ENCODE measurements at regions not wholly inside any gene's neighbourhood (a gene's known extent, or its start where the extent isn't known, plus 50 kb on each side); places are given as distances from the start of the nearest gene placed in this dataset.

GRCh38 chr3:188053710-188054380 lies 100.1 kb upstream of the LPP start:
- Histone ChIP-seq H3K27ac (ENCODE audit: low read depth in 1 of 2, low read length in 2 of 2) (no peak overlapping the region), H3K36me3 (ENCODE audit: control insufficient read depth in 4 of 4, insufficient read depth in 3 of 4, low read depth in 1 of 4, low read length in 3 of 4) (no peaks in the 10 kb centered on the region), H3K9ac (ENCODE audit: low read depth in 1 of 2, low read length in 2 of 2) (no peak overlapping the region), H3K4me1 (ENCODE audit: control insufficient read depth in 4 of 4, insufficient read depth in 4 of 4, low read length in 3 of 4) (peaks cover 0 to 12% (median 7%) of the 10 kb centered on the region in 4 donors), H3K9me3 (ENCODE audit: control insufficient read depth in 4 of 4, low read length in 3 of 4) (no peaks in the 10 kb centered on the region), H3K4me3 (ENCODE audit: low read depth in 1 of 3, low read length in 3 of 3) (no peak overlapping the region), H3K27me3 (ENCODE audit: control insufficient read depth in 4 of 4, insufficient read depth in 4 of 4, low read length in 3 of 4) (no peaks in the 10 kb centered on the region)
- no peak for DNase-seq (ENCODE audit: low spot score)
- 89% methylated on average over 10 of the region's 10 CpGs for WGBS
- TF ChIP-seq FOXA2 (IDR thresholded peaks at IDR 0.05) = no peak
- no peak for TF ChIP-seq YY1 (IDR thresholded peaks at IDR 0.05)
- TF ChIP-seq HNF4G (IDR thresholded peaks at IDR 0.05) = no peak
- TF ChIP-seq, protein P1, sequence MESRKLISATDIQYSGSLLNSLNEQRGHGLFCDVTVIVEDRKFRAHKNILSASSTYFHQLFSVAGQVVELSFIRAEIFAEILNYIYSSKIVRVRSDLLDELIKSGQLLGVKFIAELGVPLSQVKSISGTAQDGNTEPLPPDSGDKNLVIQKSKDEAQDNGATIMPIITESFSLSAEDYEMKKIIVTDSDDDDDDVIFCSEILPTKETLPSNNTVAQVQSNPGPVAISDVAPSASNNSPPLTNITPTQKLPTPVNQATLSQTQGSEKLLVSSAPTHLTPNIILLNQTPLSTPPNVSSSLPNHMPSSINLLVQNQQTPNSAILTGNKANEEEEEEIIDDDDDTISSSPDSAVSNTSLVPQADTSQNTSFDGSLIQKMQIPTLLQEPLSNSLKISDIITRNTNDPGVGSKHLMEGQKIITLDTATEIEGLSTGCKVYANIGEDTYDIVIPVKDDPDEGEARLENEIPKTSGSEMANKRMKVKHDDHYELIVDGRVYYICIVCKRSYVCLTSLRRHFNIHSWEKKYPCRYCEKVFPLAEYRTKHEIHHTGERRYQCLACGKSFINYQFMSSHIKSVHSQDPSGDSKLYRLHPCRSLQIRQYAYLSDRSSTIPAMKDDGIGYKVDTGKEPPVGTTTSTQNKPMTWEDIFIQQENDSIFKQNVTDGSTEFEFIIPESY (IDR thresholded peaks at IDR 0.05) = no peak
- no peak for TF ChIP-seq TAF1 (conservative IDR thresholded peaks at IDR 0.05)
- no peak for TF ChIP-seq EGR1 (IDR thresholded peaks at IDR 0.05; ENCODE audit: low read depth in 2 of 2)

DNA sequence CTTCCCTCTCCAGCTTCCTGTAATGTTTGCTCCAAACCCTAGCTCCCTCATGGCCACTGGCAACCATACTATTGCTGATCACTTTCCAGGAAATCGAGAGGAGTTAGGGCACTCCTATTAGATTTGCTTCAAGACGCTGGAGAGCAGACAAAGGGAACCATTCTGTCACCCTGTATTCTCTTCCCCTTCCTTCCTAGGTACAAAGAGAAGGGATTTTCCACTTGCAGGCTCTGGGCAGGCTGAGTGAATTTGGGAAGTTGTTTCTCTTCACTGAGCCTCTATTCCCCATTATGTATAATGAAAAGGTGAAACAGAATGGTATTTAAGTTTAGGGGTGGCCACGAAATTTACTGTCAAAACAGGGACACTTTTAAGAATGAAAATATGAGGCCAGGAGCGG lies 99.4 kb upstream of the LPP start:
- no peak overlapping the region for H3K4me3 ChIP-seq (ENCODE audit: low read depth in 1 of 3, low read length in 3 of 3)
- TF ChIP-seq FOXA2 (IDR thresholded peaks at IDR 0.05) (no peak), EGR1 (IDR thresholded peaks at IDR 0.05; ENCODE audit: low read depth in 2 of 2) (no peak), REST (IDR thresholded peaks at IDR 0.05) (no peak), FOXA1 (IDR thresholded peaks at IDR 0.05) (no peak)
- H3K27ac ChIP-seq (ENCODE audit: low read depth in 1 of 2, low read length in 2 of 2) = no peak overlapping the region
- DNase-seq (ENCODE audit: low spot score) = no peak
- no peak overlapping the region for H3K9ac ChIP-seq (ENCODE audit: low read depth in 1 of 2, low read length in 2 of 2)
- no peaks in the 10 kb centered on the region for H3K9me3 ChIP-seq (ENCODE audit: control insufficient read depth in 4 of 4, low read length in 3 of 4)
- no peaks in the 10 kb centered on the region for H3K27me3 ChIP-seq (ENCODE audit: control insufficient read depth in 4 of 4, insufficient read depth in 4 of 4, low read length in 3 of 4)
- peaks cover 0 to 12% (median 7%) of the 10 kb centered on the region in 4 donors for H3K4me1 ChIP-seq (ENCODE audit: control insufficient read depth in 4 of 4, insufficient read depth in 4 of 4, low read length in 3 of 4)
- no peaks in the 10 kb centered on the region for H3K36me3 ChIP-seq (ENCODE audit: control insufficient read depth in 4 of 4, insufficient read depth in 3 of 4, low read depth in 1 of 4, low read length in 3 of 4)
- 89% methylated on average over 4 of the region's 4 CpGs for WGBS

DNA sequence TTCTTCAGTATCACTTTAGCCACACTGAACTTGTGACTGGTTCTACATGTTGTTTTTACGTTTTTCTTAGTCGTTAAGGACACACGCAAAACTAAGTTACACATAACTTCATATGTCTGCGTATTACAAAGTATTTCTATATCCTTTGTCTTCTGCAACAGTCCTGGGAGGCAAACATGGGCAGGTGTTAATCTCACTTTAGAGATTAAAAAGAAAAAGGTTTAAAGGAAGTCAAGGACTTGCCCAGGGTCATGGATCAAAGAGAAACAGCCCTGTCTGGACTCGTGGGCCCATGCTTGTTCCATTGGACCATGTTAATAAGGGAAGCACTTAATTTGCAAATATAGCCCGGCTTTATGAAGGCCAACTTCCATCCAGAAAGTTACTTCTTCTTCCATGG lies 98.6 kb upstream of the LPP start:
- H3K27me3 ChIP-seq (ENCODE audit: control insufficient read depth in 4 of 4, insufficient read depth in 4 of 4, low read length in 3 of 4) = no peaks in the 10 kb centered on the region
- no peak overlapping the region for H3K9ac ChIP-seq (ENCODE audit: low read depth in 1 of 2, low read length in 2 of 2)
- TF ChIP-seq TAF1 (conservative IDR thresholded peaks at IDR 0.05) (no peak), RAD21 (IDR thresholded peaks at IDR 0.05) (no peak), RXRA (IDR thresholded peaks at IDR 0.05) (no peak)
- H3K9me3 ChIP-seq (ENCODE audit: control insufficient read depth in 4 of 4, low read length in 3 of 4) = no peaks in the 10 kb centered on the region
- H3K4me3 ChIP-seq (ENCODE audit: low read depth in 1 of 3, low read length in 3 of 3) = no peak overlapping the region
- DNase-seq (ENCODE audit: low spot score) = no peak
- no peaks in the 10 kb centered on the region for H3K36me3 ChIP-seq (ENCODE audit: control insufficient read depth in 4 of 4, insufficient read depth in 3 of 4, low read depth in 1 of 4, low read length in 3 of 4)
- H3K4me1 ChIP-seq (ENCODE audit: control insufficient read depth in 4 of 4, insufficient read depth in 4 of 4, low read length in 3 of 4) = peaks cover 0 to 12% (median 7%) of the 10 kb centered on the region in 4 donors
- no peak overlapping the region for H3K27ac ChIP-seq (ENCODE audit: low read depth in 1 of 2, low read length in 2 of 2)
- WGBS = 97% methylated on average over 6 of the region's 6 CpGs

All from liver (tissue), 7 donors.